B cell (primary cell): ENCODE measurements at regions not wholly inside any gene's neighbourhood (a gene's known extent, or its start where the extent isn't known, plus 50 kb on each side); places are given as distances from the start of the nearest gene placed in this dataset.

Experiments used
- CTCF ChIP-seq: fragments of 200-600 bp; IDR thresholded peaks from one replicate; pipeline ENCODE4 v1.8.0; 2022; ENCODE audit warnings: antibody characterized with exemption, mild to moderate bottlenecking
- EZH2 ChIP-seq: IDR thresholded peaks from 2 replicates; pipeline ENCODE4 v1.6.1; 2012; ENCODE audit warnings: borderline replicate concordance, low read depth, mild to moderate bottlenecking, moderate library complexity, low read length; ENCODE audit not compliant: insufficient read depth, poor library complexity, severe bottlenecking

- TF ChIP-seq CTCF (no peak), EZH2 (no peak)
These were observed 348.9 kb upstream of the CBLB start for GRCh38 chr3:106217745-106218144.
